ENCODE measurements at regions not wholly inside any gene's neighbourhood (a gene's known extent, or its start where the extent isn't known, plus 50 kb on each side); places are given as distances from the start of the nearest gene placed in this dataset.
"Not testable (repeated sequence)": the region's sequence is repeated elsewhere in the genome, so short reads cannot be mapped to it uniquely, and the experiment has no call there.

- Mint-ChIP-seq H3K9me3 (no peaks in the 10 kb centered on the region), H3K4me1 (no peaks in the 10 kb centered on the region), H3K4me3 (no peak overlapping the region), H3K27ac (no peak overlapping the region), H3K36me3 (no peaks in the 10 kb centered on the region), H3K27me3 (no peaks in the 10 kb centered on the region)
- DNase-seq, result no peak
These were observed 368.8 kb upstream of the SASH1 start for GRCh38 chr6:147973806-147974205.

- Mint-ChIP-seq H3K4me1 (no peaks in the 10 kb centered on the region), H3K27me3 (no peaks in the 10 kb centered on the region), H3K27ac (no peak overlapping the region), H3K9me3 (no peaks in the 10 kb centered on the region), H3K4me3 (no peak overlapping the region), H3K36me3 (no peaks in the 10 kb centered on the region)
- no peak for DNase-seq
These were observed 368.3 kb upstream of the SASH1 start for GRCh38 chr6:147974376-147974775.

- no peak for DNase-seq
- H3K4me1 Mint-ChIP-seq, result no peaks in the 10 kb centered on the region
- no peaks in the 10 kb centered on the region for H3K36me3 Mint-ChIP-seq
- no peak overlapping the region for H3K27ac Mint-ChIP-seq
- H3K9me3 Mint-ChIP-seq, result no peaks in the 10 kb centered on the region
- no peaks in the 10 kb centered on the region for H3K27me3 Mint-ChIP-seq
- no peak overlapping the region for H3K4me3 Mint-ChIP-seq
These were observed 364.7 kb upstream of the SASH1 start for GRCh38 chr6:147977851-147978465.

GRCh38 chr6:147979966-147980365, 362.7 kb upstream of the SASH1 start:
- H3K4me1 Mint-ChIP-seq, result no peaks in the 10 kb centered on the region
- H3K4me3 Mint-ChIP-seq, result no peak overlapping the region
- DNase-seq, result no peak
- H3K27ac Mint-ChIP-seq, result no peak overlapping the region
- H3K27me3 Mint-ChIP-seq, result no peaks in the 10 kb centered on the region
- no peaks in the 10 kb centered on the region for H3K36me3 Mint-ChIP-seq
- no peaks in the 10 kb centered on the region for H3K9me3 Mint-ChIP-seq

GRCh38 chr6:147983581-147984366, 358.9 kb upstream of the SASH1 start:
- H3K27me3 Mint-ChIP-seq, result no peaks in the 10 kb centered on the region
- H3K4me3 Mint-ChIP-seq, result no peak overlapping the region
- no peaks in the 10 kb centered on the region for H3K4me1 Mint-ChIP-seq

GRCh38 chr6:147986846-147987245, 355.8 kb upstream of the SASH1 start:
- Mint-ChIP-seq H3K9me3 (peaks cover 2% of the 10 kb centered on the region), H3K27ac (no peak overlapping the region), H3K4me1 (no peaks in the 10 kb centered on the region), H3K27me3 (no peaks in the 10 kb centered on the region), H3K4me3 (no peak overlapping the region), H3K36me3 (no peaks in the 10 kb centered on the region)
- no peak for DNase-seq

More at GRCh38 chr6:147983581-147984366, 358.9 kb upstream of the SASH1 start:
- no peak for DNase-seq
- no peaks in the 10 kb centered on the region for H3K9me3 Mint-ChIP-seq
- no peak overlapping the region for H3K27ac Mint-ChIP-seq
- no peaks in the 10 kb centered on the region for H3K36me3 Mint-ChIP-seq

- H3K27ac Mint-ChIP-seq, result no peak overlapping the region
- peaks cover 2% of the 10 kb centered on the region for H3K9me3 Mint-ChIP-seq
- H3K36me3 Mint-ChIP-seq, result no peaks in the 10 kb centered on the region
- no peak overlapping the region for H3K4me3 Mint-ChIP-seq
- no peaks in the 10 kb centered on the region for H3K4me1 Mint-ChIP-seq
- H3K27me3 Mint-ChIP-seq, result no peaks in the 10 kb centered on the region
- DNase-seq, result no peak
These were observed 352.5 kb upstream of the SASH1 start for GRCh38 chr6:147990159-147990558.

GRCh38 chr6:147991961-147992360, 350.7 kb upstream of the SASH1 start:
- Mint-ChIP-seq H3K27me3 (no peaks in the 10 kb centered on the region), H3K27ac (no peak overlapping the region), H3K36me3 (no peaks in the 10 kb centered on the region), H3K4me3 (no peak overlapping the region), H3K9me3 (peaks cover 2% of the 10 kb centered on the region), H3K4me1 (no peaks in the 10 kb centered on the region)
- no peak for DNase-seq

GRCh38 chr6:147999001-147999540, 343.6 kb upstream of the SASH1 start:
- Mint-ChIP-seq H3K9me3 (peaks cover 11% of the 10 kb centered on the region), H3K27me3 (no peaks in the 10 kb centered on the region), H3K27ac (no peak overlapping the region), H3K4me1 (no peaks in the 10 kb centered on the region), H3K4me3 (no peak overlapping the region), H3K36me3 (no peaks in the 10 kb centered on the region)
- no peak for DNase-seq

GRCh38 chr6:148001844-148002642, 340.6 kb upstream of the SASH1 start:
- Mint-ChIP-seq H3K27ac (no peak overlapping the region), H3K36me3 (no peaks in the 10 kb centered on the region), H3K9me3 (peaks cover 11% of the 10 kb centered on the region), H3K4me1 (no peaks in the 10 kb centered on the region), H3K4me3 (no peak overlapping the region), H3K27me3 (peaks cover 4% of the 10 kb centered on the region)
- no peak for DNase-seq

- H3K27me3 Mint-ChIP-seq, result peaks cover 4% of the 10 kb centered on the region
These were observed 338.0 kb upstream of the SASH1 start for GRCh38 chr6:148004651-148005050.

GRCh38 chr6:148005806-148006205, 336.8 kb upstream of the SASH1 start:
- peaks cover 4% of the 10 kb centered on the region for H3K27me3 Mint-ChIP-seq
- no peak for DNase-seq
- no peaks in the 10 kb centered on the region for H3K4me1 Mint-ChIP-seq
- no peak overlapping the region for H3K27ac Mint-ChIP-seq
- peaks cover 4% of the 10 kb centered on the region for H3K9me3 Mint-ChIP-seq
- H3K36me3 Mint-ChIP-seq, result no peaks in the 10 kb centered on the region
- no peak overlapping the region for H3K4me3 Mint-ChIP-seq

More at GRCh38 chr6:148004651-148005050, 338.0 kb upstream of the SASH1 start:
- Mint-ChIP-seq H3K4me1 (no peaks in the 10 kb centered on the region), H3K9me3 (peaks cover 5% of the 10 kb centered on the region), H3K4me3 (no peak overlapping the region), H3K36me3 (no peaks in the 10 kb centered on the region), H3K27ac (no peak overlapping the region)
- DNase-seq, result no peak

- H3K4me1 Mint-ChIP-seq, DNase-seq, H3K36me3 Mint-ChIP-seq, H3K4me3 Mint-ChIP-seq, H3K27ac Mint-ChIP-seq, H3K9me3 Mint-ChIP-seq, H3K27me3 Mint-ChIP-seq: not testable (repeated sequence)
These were observed 332.1 kb upstream of the SASH1 start for GRCh38 chr6:148010516-148010915.

GRCh38 chr6:148016013-148016412, 326.6 kb upstream of the SASH1 start:
- no peak overlapping the region for H3K27ac Mint-ChIP-seq
- H3K36me3 Mint-ChIP-seq, result no peaks in the 10 kb centered on the region
- no peaks in the 10 kb centered on the region for H3K4me1 Mint-ChIP-seq
- H3K4me3 Mint-ChIP-seq, result no peak overlapping the region
- peaks cover 7% of the 10 kb centered on the region for H3K9me3 Mint-ChIP-seq
- no peak for DNase-seq
- peaks cover 8% of the 10 kb centered on the region for H3K27me3 Mint-ChIP-seq

- Mint-ChIP-seq H3K9me3 (peaks cover 2% of the 10 kb centered on the region), H3K4me1 (no peaks in the 10 kb centered on the region), H3K27ac (no peak overlapping the region), H3K27me3 (peaks cover 4% of the 10 kb centered on the region), H3K36me3 (no peaks in the 10 kb centered on the region), H3K4me3 (no peak overlapping the region)
- no peak for DNase-seq
These were observed 321.5 kb upstream of the SASH1 start for GRCh38 chr6:148021165-148021564.
